ACHN (cell line): ENCODE measurements at regions not wholly inside any gene's neighbourhood (a gene's known extent, or its start where the extent isn't known, plus 50 kb on each side); places are given as distances from the start of the nearest gene placed in this dataset.
"Not testable (repeated sequence)": the region's sequence is repeated elsewhere in the genome, so short reads cannot be mapped to it uniquely, and the experiment has no call there.

Experiments used
- DNase-seq: peaks from one replicate; pipeline ENCODE4 v3.0.0-alpha.2; 2015
- in situ Hi-C: cut with HindIII; loops from 2 replicates; pipeline ENCODE4 v1.10.0; 2017; ENCODE audit warnings: low sequenced_read_pairs, low pct_ligation_motif_present, low pct_unique_long_range_greater_than_20kb

GRCh38 chr17:63295288-63295687, 150.8 kb downstream of the CYB561 start:
- DNase-seq: no peak
- in situ Hi-C loops: no loop called here

- in situ Hi-C loops: no loop called here
Measured at GRCh38 chr17:63295839-63296590, 150.1 kb downstream of the CYB561 start.

GRCh38 chr17:63298916-63299315, 147.2 kb downstream of the CYB561 start:
- in situ Hi-C loops, DNase-seq: not testable (repeated sequence)

More at GRCh38 chr17:63295839-63296590, 150.1 kb downstream of the CYB561 start:
- DNase-seq: no peak

- no peak for DNase-seq
- in situ Hi-C loops: no loop called here
Measured at GRCh38 chr17:63304704-63305261, 141.3 kb downstream of the CYB561 start.

- in situ Hi-C loops: no loop called here
- no peak for DNase-seq
Measured at GRCh38 chr17:63305857-63306256, 140.2 kb downstream of the CYB561 start.

- DNase-seq: no peak
- in situ Hi-C loops: no loop called here
Measured at GRCh38 chr17:63306855-63307254, 139.3 kb downstream of the CYB561 start.

GRCh38 chr17:63308272-63308671, 137.8 kb downstream of the CYB561 start:
- in situ Hi-C loops: no loop called here
- no peak for DNase-seq

- DNase-seq: no peak
- in situ Hi-C loops: no loop called here
Measured at GRCh38 chr17:63309021-63309420, 137.1 kb downstream of the CYB561 start.

GRCh38 chr17:63311416-63311937, 134.6 kb downstream of the CYB561 start:
- DNase-seq: no peak
- in situ Hi-C loops: no loop called here

GRCh38 chr17:63314761-63315160, 131.3 kb downstream of the CYB561 start:
- in situ Hi-C loops: no loop called here
- no peak for DNase-seq

GRCh38 chr17:63316100-63316499, 130.0 kb downstream of the CYB561 start:
- DNase-seq: no peak

GRCh38 chr17:63317166-63317840, 128.8 kb downstream of the CYB561 start:
- in situ Hi-C loops: no loop called here
- DNase-seq: no peak

More at GRCh38 chr17:63316100-63316499, 130.0 kb downstream of the CYB561 start:
- in situ Hi-C loops: no loop called here

- in situ Hi-C loops: no loop called here
- DNase-seq: no peak
Measured at GRCh38 chr17:63325808-63326207, 120.3 kb downstream of the CYB561 start.

GRCh38 chr17:63329876-63330275, 116.2 kb downstream of the CYB561 start:
- DNase-seq: no peak
- in situ Hi-C loops: no loop called here

- DNase-seq: no peak
- in situ Hi-C loops: no loop called here
Measured at GRCh38 chr17:63331301-63332061, 114.6 kb downstream of the CYB561 start.

GRCh38 chr17:63332286-63332685, 113.8 kb downstream of the CYB561 start:
- no peak for DNase-seq
- in situ Hi-C loops: no loop called here

- in situ Hi-C loops: no loop called here
- DNase-seq: no peak
Measured at GRCh38 chr17:63333869-63334268, 112.2 kb downstream of the CYB561 start.

- in situ Hi-C loops: no loop called here
- DNase-seq: no peak
Measured at GRCh38 chr17:63335831-63336230, 110.3 kb downstream of the CYB561 start.

GRCh38 chr17:63337579-63337978, 108.5 kb downstream of the CYB561 start:
- no peak for DNase-seq
- in situ Hi-C loops: no loop called here
